Embryonic facial prominence (tissue), 1 donor: ENCODE measurements at regions not wholly inside any gene's neighbourhood (a gene's known extent, or its start where the extent isn't known, plus 50 kb on each side); places are given as distances from the start of the nearest gene placed in this dataset.
"Not testable (repeated sequence)": the region's sequence is repeated elsewhere in the genome, so short reads cannot be mapped to it uniquely, and the experiment has no call there.

Experiments used
- DNase-seq: peaks from one replicate; pipeline ENCODE4 v3.0.0-alpha.2; 2016; ENCODE audit errors: extremely low spot score

GRCh38 chr16:47907109-47907508 is 248.7 kb downstream of the ABCC12 start:
- no peak for DNase-seq

GRCh38 chr16:47905771-47906170 is 250.0 kb downstream of the ABCC12 start:
- DNase-seq, result no peak

DNA sequence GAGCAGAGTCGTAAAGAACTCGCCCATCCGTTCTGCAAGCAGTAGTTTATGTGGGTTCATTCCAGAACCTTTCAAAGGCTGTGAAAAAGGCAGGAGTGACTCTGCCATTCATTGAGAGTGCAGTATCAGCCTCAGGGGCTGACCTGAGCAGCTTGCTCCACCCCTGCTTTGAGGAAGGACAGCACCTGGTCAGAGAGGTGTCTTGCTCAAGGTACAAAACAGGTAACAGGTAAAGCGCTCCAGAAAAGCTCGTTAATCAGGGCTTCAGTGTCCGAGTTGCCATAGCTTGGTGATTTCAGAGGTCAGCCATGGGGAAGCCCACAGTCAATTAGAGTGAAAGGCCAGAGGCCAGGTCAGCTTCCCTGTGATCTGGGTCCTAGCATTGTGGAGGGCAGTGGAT is 251.1 kb downstream of the ABCC12 start:
- DNase-seq, result no peak

DNA sequence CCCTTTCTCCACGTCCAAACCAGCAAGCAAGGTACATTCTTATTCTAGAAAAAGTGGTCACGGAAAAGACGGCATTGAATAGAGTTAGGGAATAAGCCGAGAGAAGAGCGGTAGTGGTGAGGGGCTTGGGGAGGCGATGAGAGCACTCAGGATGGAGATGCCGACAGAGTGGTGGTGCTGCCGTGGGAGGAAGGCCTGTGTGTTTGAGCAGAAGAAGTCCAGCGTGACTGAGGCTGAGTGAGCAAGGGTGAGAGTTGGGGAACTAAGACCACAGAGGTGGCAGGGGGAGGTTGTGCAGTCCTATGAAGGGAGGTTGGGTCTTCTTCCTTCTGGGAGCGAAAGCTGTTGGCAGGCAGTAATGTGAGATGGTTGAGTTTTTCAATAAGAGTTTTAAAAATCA is 252.3 kb downstream of the ABCC12 start:
- DNase-seq, result no peak

DNA sequence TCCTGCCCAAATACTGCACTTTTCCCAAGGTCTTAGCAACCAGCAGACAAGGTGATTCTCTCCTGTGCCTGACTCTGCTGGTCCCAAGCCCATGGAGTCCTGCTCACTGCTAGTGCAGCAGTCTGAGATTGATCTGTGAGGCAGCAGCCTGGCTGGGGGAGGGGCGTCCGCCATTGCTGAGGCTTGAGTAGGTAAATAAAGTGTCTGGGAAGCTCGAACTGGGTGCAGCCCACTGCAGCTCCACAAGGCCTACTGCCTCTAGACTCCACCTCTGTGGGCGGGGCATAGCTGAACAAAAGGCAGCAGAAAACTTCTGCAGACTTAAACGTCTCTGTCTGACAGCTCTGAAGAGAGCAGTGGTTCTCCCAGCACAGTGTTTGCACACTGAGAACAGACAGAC is 258.7 kb downstream of the ABCC12 start:
- DNase-seq, result not testable (repeated sequence)

DNA sequence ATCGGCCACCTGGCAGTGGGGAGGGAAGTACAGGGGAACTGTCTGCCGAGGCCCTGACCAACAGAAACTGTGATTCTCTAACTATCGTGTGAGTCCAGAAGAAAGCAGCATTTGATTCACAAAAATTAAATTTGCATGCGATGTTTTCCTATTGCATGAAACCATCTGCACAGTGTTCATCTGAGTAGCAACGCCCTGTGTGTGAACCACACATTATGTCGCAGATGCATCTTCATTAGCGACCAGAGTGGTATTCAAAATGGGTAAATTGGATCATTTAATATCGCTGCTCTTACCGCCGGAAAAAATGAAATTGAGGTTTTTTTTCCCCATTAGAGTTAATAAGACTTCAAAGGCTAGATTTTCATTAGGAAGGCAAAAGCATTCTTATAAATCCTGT is 260.6 kb downstream of the ABCC12 start:
- DNase-seq, result no peak

DNA sequence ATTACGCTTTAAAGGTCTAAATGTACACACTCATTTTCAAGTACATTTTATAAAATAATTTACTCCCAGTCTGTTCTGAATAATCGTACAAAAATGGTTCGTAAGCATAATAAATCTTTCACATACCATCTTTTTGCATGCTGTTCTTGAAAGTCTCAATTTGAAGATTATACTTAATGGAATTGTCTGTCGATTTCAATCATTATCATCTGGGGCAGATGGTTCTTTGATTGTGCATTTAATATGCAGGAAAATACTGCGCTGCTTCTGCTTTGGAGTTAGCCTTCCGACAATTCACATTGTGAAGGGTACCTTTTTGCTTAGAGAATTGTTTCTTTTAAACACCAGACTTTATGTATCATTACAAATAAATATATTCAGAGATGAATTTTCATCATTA is 262.8 kb downstream of the ABCC12 start:
- DNase-seq, result no peak

GRCh38 chr16:47888734-47889133 is 267.1 kb downstream of the ABCC12 start:
- no peak for DNase-seq

- no peak for DNase-seq
Observed at GRCh38 chr16:47888142-47888541, 267.7 kb downstream of the ABCC12 start.

GRCh38 chr16:47887496-47887895 is 268.3 kb downstream of the ABCC12 start:
- DNase-seq, result no peak

DNA sequence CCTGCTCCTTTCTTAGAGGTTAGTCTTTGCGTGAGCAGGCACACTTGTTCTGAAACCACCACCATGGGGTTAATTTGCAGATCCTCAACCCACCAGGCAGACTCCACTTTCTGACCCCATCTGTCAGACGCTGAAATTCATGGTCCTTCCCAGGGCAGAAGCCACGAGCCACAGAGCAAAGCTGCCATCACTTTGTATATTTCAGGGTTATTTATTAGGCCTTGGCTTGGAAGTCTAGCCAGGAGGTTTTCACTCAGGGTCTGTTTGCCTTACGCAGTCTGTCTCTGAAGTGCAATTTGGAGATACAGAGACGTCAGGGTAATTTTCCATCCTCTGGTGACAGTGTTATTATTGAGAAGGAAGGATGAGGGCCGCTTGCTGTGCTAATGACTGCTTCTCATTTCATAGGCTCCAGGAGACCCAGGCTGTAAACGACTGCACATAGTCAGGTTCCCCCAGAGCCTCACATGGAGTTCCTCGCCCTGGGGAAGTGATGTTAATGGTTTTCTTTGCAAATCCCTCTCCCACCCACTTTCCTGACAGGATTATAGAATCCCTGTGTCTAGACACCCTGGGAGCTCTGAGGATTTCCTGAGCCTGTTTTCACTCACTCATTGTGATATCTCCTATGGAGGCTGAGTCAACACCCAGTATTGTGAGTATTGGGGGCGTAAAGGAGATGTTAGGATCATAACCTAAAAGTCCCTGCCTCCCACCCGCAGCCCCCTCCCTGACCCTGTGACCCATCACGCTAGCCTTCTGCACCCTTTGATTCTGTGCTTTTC is 269.0 kb downstream of the ABCC12 start:
- DNase-seq, result no peak

DNA sequence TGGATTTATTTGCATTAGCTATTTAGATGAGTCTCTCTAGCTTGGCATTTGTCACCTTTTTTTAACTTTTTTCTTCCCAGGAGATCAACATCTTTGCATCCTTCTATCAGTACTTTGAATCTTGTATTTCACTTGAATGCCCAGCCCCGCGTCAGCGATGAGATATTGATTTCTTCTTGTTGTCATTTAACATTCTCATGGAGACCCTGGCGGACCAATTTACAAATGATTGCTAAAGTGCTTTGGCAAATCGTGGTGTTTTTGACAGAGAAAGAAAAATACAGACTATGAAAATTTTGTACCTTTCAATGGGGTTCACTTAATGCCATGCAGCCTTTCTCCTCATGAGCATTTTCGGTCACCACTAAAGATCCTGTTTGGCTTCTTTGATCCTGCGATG is 269.7 kb downstream of the ABCC12 start:
- DNase-seq, result no peak

DNA sequence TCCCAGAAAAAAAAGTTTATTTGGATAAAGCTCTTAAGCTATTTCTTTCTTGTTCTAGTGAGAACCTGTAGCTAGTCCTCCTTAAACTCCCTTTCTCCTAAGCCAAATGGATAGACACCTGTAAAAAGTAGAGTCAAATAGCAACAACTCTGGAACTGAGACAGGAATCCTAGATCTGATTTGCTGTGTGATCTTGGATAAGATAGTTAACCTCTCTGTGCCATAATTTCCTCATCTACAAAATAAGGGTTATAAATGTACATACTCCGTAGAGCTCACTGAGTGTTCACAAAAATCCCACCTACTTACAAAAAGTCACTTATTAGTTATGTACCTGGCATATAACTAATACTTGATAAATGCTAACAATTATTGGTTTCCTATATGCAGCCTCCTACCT is 270.3 kb downstream of the ABCC12 start:
- no peak for DNase-seq

DNA sequence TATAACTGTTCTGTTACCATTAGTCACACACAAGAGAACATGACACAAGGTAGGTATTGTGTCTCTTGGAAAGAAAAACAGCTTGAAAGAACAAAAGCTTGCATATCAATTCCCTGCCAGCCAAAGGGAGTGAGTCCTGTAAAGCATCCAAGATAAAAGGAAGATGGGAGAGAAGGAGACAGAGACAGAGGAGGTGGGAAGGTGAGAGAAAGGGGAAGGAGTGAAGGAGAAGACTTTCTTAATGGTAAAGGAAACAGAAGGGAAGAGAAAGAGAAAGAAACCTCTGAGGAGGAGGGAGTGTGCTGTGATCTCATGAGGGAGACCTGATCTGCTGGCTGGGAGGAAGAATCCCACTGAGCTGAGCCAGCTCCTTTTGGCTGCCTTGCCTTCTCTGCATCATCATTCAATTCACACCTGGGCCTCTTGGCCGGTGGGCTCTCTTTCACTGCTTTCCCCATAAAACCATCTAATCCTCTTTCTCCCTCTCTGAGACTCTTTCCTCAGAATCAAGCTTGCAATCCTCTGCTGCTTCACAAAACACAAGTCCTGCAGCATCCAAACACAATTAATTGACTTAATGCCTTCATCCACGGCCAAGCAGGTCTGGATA is 271.6 kb downstream of the ABCC12 start:
- DNase-seq, result no peak

DNA sequence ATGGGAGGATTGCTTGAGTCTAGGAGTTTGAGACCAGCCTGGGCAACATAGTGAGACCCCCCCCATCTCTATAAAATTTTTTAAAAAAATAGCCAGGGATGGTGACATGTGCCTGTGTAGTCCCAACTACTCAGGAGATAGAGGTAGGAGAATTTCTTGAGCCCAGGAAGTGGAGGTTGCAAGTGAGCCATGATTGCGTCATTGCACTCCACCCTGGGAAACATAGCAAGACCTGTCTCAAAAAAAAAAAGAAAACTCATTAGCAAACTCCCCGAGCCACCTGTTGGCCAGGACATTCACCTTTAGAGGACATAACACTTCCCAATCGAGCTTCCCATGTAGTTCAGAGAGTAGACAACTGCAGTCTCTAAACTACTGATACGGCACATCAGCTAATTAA is 274.2 kb downstream of the ABCC12 start:
- no peak for DNase-seq

DNA sequence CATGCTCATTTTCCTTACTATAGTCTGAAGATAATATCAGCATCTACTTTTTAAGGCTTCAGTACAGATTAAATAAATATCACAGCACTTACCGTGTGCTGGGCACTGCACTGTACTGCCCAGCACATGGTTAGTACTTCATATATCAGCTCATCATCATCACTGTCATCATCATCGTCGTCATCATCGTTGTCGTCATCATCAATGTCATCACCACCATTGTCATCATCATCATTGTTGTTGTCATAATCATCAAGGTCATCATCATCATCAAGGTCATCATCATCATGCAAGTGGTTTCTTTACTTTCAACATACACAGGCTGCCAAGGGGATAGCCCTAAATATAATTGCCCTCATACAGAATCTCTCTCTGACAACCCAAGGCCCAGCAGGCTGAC is 275.1 kb downstream of the ABCC12 start:
- no peak for DNase-seq

DNA sequence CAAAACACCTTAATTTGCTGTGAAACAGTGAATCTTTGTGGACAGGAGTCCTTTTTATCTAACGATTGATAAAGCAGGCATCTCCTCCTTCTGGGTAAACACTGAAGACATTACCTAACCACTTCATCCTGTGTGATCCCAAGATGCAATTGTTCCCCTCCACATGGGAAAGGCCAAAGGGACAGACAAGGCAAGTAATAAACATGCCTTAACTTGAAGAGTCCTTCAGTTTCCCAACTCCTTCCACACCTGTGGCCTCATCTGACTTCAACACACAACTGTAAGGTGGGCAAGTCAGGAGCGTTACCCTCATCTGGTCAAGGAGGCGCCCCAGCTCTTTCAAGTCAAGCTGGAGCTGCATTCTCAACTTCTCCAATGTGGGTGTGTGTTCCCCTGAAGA is 278.6 kb downstream of the ABCC12 start:
- DNase-seq, result no peak

DNA sequence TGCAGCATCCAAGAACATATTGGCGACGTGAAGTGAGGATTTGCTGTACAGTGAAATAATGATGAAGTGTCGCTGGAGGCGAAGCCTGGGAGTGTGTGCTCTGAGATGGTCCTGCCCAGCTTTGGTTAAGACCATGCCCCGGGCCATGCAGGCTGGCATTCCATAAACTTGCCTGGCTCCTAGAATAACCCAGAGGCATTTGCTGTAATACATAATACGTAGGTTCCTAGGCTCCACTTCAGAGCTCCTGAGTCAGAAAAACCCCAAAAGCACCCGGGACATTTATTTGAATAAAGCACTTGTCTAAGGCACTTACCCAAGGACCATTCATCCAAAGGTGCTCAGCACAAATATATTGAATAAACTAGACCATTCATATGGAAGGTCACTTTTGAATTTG is 279.3 kb downstream of the ABCC12 start:
- DNase-seq, result no peak

- DNase-seq, result no peak
Observed at GRCh38 chr16:47873434-47873833, 282.4 kb downstream of the ABCC12 start.

DNA sequence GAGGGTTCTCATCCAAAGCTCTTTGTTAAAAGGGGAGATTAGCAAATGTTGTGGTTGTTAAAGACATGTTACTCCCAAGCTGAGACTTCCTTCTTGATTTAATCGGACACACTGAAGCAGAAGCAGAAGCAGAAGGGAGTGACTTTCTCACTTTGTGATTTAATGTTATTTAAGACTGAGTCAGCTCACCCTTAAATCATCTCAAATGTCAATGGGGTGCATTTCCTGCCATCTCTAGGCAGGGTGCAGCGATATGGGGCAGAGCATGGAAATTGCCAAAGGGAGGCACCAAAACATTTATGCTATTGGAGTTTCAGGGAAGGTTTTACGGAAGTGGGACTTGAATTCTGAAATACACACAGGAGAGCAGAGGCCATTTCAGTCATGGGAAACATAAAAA is 283.6 kb downstream of the ABCC12 start:
- DNase-seq, result no peak

DNA sequence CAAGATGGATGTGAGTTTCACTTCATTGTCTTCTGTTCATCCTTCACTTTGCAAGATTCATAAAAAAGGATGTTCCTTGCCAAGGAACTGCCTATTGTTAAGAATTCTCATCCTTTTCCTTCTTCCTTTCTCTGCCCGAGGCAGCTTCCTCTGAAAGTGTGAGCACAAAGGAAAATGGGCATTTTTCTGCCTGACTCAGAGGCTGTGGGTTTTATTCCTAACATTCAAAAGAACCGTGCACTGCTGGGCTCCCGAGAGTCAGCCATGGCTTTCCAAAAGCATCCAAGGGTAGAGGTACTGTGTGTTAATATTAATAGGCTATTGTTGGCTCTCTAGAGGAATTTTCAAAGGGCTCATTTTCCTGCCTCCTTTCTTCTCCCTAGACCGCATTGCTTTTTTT is 289.4 kb downstream of the ABCC12 start:
- no peak for DNase-seq

DNA sequence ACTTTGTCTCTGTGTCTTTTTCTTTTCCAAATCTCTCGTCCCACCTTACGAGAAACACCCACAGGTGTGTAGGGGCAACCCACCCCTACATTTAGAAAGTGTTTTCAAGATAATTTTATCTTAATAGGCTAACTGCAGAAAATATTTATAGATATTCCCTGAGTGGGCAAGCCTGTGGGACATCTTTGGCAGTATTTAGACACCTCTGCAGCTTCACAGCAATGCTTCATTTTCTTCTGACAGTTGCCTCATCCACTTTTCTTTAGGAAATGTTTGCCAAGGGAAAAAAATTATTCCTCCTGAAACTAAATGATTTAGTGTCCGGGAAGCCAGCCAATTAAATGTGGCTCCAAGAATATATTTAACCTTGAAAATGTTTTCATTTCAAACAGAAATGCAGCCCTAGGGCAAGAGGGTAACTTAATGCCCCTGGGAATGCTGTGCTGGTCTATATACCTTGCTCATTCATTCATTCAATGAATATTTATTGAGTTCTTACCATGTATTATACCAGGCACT is 290.4 kb downstream of the ABCC12 start:
- no peak for DNase-seq

GRCh38 chr16:47864262-47864661 is 291.5 kb downstream of the ABCC12 start:
- not testable (repeated sequence) for DNase-seq
